ENCODE measurements at regions not wholly inside any gene's neighbourhood (a gene's known extent, or its start where the extent isn't known, plus 50 kb on each side); places are given as distances from the start of the nearest gene placed in this dataset.
"Not testable (repeated sequence)": the region's sequence is repeated elsewhere in the genome, so short reads cannot be mapped to it uniquely, and the experiment has no call there.

DNA sequence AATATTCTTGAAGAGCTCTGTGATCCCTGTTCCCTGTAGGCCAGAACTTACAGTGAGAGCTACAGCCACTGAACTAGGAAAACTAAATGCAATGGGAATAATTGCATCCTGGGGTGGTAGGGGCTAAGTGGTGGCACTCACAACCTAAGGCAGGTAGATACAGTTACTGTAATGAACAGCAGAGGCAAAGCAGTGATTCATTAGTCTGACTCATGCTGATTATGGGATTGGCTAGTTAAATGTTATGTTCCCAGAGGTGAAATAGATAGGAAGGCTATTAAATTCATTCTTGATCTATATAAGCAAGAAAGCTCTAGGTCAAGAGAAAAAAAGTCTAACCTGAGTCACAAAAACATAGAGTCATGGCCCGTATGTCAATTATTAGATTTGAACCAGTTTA lies 173.1 kb upstream of the MALRD1 start:
- no peak for DNase-seq

DNA sequence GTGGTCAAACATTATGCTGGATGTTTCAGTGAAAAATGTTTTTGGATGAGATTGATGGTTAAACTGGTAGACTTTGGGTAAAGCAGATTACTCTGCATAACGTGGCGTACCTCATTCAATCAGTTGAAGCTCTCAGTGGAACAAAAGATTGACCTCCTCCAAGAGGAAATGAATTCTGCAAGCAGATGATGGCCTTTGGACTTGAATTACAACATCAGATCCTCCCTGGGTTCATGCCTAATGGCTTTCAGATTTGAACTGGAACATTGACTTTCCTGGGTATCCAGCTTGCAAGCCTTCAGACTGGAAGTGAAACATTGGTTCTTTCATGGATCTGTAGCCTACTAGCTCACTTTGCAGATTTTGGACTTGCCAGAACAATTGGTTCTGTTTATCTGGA lies 169.3 kb upstream of the MALRD1 start:
- DNase-seq, result no peak

DNA sequence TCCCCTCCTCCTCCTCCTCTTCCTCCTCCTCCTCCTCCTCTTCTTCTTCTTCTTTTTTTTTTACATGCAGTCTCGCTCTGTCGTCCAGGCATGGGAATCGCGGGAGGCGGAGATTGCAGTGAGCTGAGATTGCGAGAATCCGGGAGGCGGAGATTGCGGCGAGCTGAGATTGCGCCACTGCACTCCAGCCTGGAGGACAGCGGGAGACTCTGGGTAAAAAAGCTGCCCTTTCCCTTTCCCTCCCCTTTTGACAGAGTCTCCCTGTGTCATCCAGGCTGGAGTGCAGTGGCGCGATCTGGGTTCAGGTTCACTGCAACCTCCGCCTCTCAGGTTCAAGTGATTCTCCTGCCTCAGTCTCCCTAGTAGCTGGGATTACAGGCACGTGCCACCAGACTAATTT lies 168.1 kb upstream of the MALRD1 start:
- DNase-seq, result no peak

- DNase-seq, result no peak
Observed at GRCh38 chr10:18886102-18886501, 162.5 kb upstream of the MALRD1 start.

- DNase-seq, result no peak
Observed at GRCh38 chr10:18906636-18907035, 142.0 kb upstream of the MALRD1 start.

DNA sequence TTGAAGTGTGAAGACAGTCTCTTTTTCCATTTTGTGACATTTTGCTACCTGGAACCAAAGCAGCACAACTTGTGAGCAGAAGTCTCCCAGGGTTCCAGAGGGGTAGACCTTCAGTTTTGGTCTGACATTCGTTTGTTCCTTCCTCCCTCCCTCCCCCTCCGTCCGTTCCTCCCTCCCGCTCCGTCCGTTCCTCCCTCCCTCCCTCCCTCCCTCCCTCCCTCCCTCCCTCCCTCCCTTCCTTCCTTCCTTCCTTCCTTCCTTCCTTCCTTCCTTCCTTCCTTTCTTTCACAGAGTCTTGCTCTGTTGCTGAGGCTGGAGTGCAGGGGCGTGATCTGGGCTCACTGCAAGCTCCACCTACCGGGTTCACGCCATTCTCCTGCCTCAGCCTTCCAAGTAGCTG lies 131.2 kb upstream of the MALRD1 start:
- DNase-seq, result not testable (repeated sequence)

DNA sequence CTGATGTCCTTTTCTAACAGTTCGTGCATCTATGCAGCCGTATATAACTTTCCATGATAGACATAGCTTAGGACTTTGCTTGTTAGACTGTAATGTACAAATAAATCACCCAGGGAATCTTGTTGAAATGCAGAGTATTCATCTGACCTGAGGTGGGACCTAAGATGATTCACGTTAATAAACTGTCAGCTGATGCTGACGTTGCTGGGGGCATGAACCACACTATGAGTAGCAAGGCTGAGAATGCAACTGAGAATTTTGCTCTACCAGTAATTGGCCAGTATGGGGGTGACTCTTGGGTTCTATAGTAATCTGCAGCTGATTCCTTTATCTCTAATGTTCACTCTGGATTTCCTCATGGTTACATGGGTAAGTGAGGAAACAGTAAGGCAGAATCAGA lies 130.1 kb upstream of the MALRD1 start:
- no peak for DNase-seq

- DNase-seq, result no peak
Observed at GRCh38 chr10:18949391-18949790, 99.2 kb upstream of the MALRD1 start.

DNA sequence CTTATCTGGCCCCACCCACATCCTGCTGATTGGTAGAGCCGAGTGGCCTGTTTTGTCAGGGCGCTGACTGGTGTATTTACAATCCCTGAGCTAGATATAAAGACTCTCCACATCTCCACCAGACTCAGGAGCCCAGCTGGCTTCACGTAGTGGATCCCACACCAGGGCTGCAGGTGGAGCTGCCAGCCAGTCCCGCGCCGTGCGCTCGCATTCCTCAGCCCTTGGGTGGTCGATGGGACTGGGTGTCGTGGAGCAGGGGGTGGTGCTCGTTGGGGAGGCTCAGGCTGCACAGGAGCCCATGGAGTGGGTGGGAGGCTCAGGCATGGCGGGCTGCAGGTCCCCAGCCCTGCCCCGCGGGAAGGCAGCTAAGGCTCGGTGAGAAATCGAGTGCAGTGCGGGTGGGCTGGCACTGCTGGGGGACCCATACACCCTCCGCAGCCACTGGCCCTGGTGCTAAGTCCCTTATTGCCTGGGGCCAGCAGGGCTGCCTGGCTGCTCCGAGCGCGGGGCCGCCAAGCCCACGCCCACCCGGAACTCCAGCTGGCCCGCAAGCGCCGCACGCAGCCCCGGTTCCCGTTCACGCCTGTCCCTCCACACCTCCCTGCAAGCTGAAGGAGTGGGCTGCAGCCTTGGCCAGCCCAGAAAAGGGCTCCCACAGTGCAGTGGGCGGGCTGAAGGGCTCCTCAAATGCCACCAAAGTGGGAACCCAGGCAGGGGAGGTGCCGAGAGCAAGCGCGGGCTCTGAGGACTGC lies 97.4 kb upstream of the MALRD1 start:
- not testable (repeated sequence) for DNase-seq

DNA sequence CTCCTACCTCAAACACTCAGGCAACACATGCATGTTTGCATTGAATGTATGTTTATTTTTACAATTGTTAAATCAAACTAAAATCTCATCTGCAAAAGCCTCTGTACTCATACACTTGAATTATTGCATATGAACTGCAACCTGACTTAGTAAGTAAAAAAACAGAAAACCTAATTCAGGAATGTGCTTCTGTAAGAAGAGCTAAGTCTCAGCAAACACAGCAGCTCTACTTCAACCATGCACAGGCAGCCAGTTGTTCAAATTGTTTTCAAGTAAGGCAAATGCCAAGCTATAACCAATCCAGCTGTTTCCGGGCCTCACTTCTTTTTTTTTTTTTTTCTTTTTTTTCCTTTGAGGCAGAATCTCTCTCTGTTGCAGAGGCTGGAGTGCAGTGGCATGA lies 93.5 kb upstream of the MALRD1 start:
- DNase-seq, result no peak

GRCh38 chr10:18959369-18959768 lies 89.2 kb upstream of the MALRD1 start:
- DNase-seq, result no peak

GRCh38 chr10:18960466-18961079 lies 88.0 kb upstream of the MALRD1 start:
- DNase-seq, result no peak

GRCh38 chr10:18968159-18968558 lies 80.4 kb upstream of the MALRD1 start:
- DNase-seq, result no peak

GRCh38 chr10:18976696-18977251 lies 71.8 kb upstream of the MALRD1 start:
- DNase-seq, result no peak

GRCh38 chr10:18980089-18980629 lies 68.4 kb upstream of the MALRD1 start:
- no peak for DNase-seq

DNA sequence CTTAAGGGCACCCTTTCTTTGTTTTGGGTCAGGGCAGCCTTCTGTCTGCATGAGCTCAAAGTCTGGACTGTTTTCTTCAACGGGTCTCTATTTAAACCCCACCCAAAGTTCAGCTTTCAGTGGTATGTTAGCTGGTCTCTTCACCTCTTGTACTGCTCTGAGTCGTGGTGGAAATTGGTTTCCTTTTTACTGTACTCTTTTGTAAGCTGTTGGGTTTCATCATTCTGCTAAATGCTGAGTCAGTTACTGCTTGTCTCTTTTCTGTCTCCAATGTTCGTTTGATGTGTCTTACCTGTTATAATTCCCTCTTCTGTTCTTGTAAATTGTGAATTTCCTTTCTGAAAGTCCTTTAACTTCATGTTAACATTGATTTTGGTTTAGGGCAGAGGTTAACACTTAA lies 64.1 kb upstream of the MALRD1 start:
- no peak for DNase-seq

DNA sequence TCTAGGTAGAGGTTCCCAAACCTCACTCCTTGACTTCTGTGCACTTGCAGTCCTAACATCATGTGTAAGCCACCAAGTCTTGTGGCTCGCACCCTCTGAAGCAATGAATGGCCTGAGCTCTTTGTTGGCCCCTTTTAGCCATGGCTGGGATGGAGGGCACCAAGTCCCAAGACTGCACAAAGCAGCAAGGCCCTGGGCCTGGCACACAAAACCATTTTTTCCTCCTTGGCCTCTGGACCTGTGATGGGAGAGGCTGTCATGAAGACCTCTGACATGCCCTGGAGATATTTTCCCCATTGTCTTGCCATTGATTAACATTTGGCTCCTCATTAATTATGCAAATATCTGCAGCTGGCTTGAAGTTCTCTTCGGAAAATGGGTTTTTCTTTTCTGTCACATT lies 60.3 kb upstream of the MALRD1 start:
- DNase-seq, result no peak

Data from NCI-H524 (cell line).